IMR-90 (cell line): ENCODE measurements at regions not wholly inside any gene's neighbourhood (a gene's known extent, or its start where the extent isn't known, plus 50 kb on each side); places are given as distances from the start of the nearest gene placed in this dataset.

Experiments used
- ATAC-seq: fragments of 200-7000 bp; cut with Tn5 transposase; 2 replicates; pipeline ENCODE4 v1.9.1; 2020; ENCODE audit warnings: low read depth, mild to moderate bottlenecking, moderate library complexity
- BruUV-seq: library from RNA; stranded (reverse); fragments of 400-500 nt; replicated peaks from 2 replicates; lab custom pipeline; 2021; lab: Mats Ljungman, UMichigan
- CTCF ChIA-PET: fragments of 300-600 bp; formaldehyde crosslinking; extraction: SDS; loops from one replicate; lab custom pipeline; 2021; ENCODE audit warnings: antibody characterized with exemption; lab: Yijun Ruan, JAX
- POLR2A ChIA-PET: fragments of 300-600 bp; sonication (Branson Sonifier 250); formaldehyde crosslinking; loops from one replicate; lab custom pipeline; 2022; ENCODE audit warnings: antibody characterized with exemption; ENCODE audit not compliant: unreplicated experiment; lab: Charles Lee
- DNase-seq: peaks from one replicate; pipeline ENCODE4 v3.0.0; 2013
- H2AFZ ChIP-seq: replicated peaks from 2 replicates; pipeline ENCODE3; 2013; ENCODE audit warnings: low read length, mild to moderate bottlenecking; ENCODE audit not compliant: poor library complexity
- H2AK5ac ChIP-seq: 2 replicates; pipeline ENCODE4 v1.6.1; 2013; ENCODE audit warnings: low read depth, low read length, inconsistent platforms
- H2AK9ac ChIP-seq: replicated peaks from 2 replicates; pipeline ENCODE3; 2013; ENCODE audit warnings: mild to moderate bottlenecking, low read depth, low read length, moderate library complexity; ENCODE audit not compliant: poor library complexity
- H2BK120ac ChIP-seq: 2 replicates; pipeline ENCODE4 v1.6.1; 2013; ENCODE audit warnings: low read depth, low read length, inconsistent platforms
- H2BK15ac ChIP-seq: 3 replicates; pipeline ENCODE4 v1.6.1; 2013; ENCODE audit warnings: low read depth, low read length, inconsistent platforms
- H2BK20ac ChIP-seq: 2 replicates; pipeline ENCODE4 v1.6.1; 2013; ENCODE audit warnings: low read depth, mild to moderate bottlenecking, inconsistent platforms, low read length, moderate library complexity
- H2BK5ac ChIP-seq: 2 replicates; pipeline ENCODE4 v1.6.1; 2013; ENCODE audit warnings: mild to moderate bottlenecking, low read depth, low read length, inconsistent platforms; ENCODE audit not compliant: poor library complexity, severe bottlenecking
- H3K14ac ChIP-seq: replicated peaks from 2 replicates; pipeline ENCODE4 v1.6.1; 2013; ENCODE audit warnings: low read depth, low read length, inconsistent platforms
- H3K18ac ChIP-seq: 2 replicates; pipeline ENCODE4 v1.6.1; 2013; ENCODE audit warnings: low read depth, low read length, control low read depth
- H3K23ac ChIP-seq: 2 replicates; pipeline ENCODE4 v1.6.1; 2013; ENCODE audit warnings: low read depth, low read length, inconsistent platforms
- H3K27ac ChIP-seq: 2 replicates; pipeline ENCODE4 v1.5.1; 2013; ENCODE audit warnings: mild to moderate bottlenecking, control low read depth, low read length; ENCODE audit not compliant: insufficient read depth
- H3K27me3 ChIP-seq: 2 replicates; pipeline ENCODE4 v1.6.1; 2013; ENCODE audit warnings: low read length; ENCODE audit not compliant: control insufficient read depth, insufficient read depth
- H3K36me3 ChIP-seq: 2 replicates; pipeline ENCODE4 v1.6.1; 2013; ENCODE audit warnings: low read length, mixed read lengths; ENCODE audit not compliant: control insufficient read depth, insufficient read depth
- H3K4ac ChIP-seq: 2 replicates; pipeline ENCODE4 v1.6.1; 2013; ENCODE audit warnings: low read depth, low read length, inconsistent platforms
- H3K4me1 ChIP-seq: 2 replicates; pipeline ENCODE4 v1.6.1; 2013; ENCODE audit warnings: low read length, mixed read lengths; ENCODE audit not compliant: control insufficient read depth, insufficient read depth
- H3K4me2 ChIP-seq: 2 replicates; pipeline ENCODE4 v1.6.1; 2013; ENCODE audit warnings: low read depth, mild to moderate bottlenecking, control low read depth, low read length, moderate library complexity
- H3K4me3 ChIP-seq: 2 replicates; pipeline ENCODE4 v1.5.1; 2013; ENCODE audit warnings: low read depth, mild to moderate bottlenecking, control low read depth, low read length, moderate library complexity; ENCODE audit not compliant: insufficient read depth
- H3K56ac ChIP-seq: 2 replicates; pipeline ENCODE4 v1.6.1; 2013; ENCODE audit warnings: low read length, inconsistent platforms; ENCODE audit not compliant: insufficient read depth; ENCODE audit errors: extremely low read depth
- H3K79me1 ChIP-seq, 2 experiments: 2 replicates each; pipeline ENCODE4 v1.6.1; 2013; ENCODE audit warnings: low read length in 2 of 2, inconsistent platforms in 1 of 2, low read depth in 1 of 2
- H3K9ac ChIP-seq: 2 replicates; pipeline ENCODE4 v1.6.1; 2013; ENCODE audit warnings: low read depth, low read length, control low read depth
- H3K9me1 ChIP-seq: 2 replicates; pipeline ENCODE4 v1.6.1; 2013; ENCODE audit warnings: low read length, inconsistent platforms; ENCODE audit not compliant: insufficient read depth
- H3K9me3 ChIP-seq: 2 replicates; pipeline ENCODE4 v1.6.1; 2013; ENCODE audit warnings: low read length; ENCODE audit not compliant: control insufficient read depth, insufficient read depth
- H4K20me1 ChIP-seq: 2 replicates; pipeline ENCODE4 v1.6.1; 2013; ENCODE audit warnings: low read length, inconsistent platforms; ENCODE audit not compliant: insufficient read depth
- H4K5ac ChIP-seq: 2 replicates; pipeline ENCODE4 v1.6.1; 2013; ENCODE audit warnings: mild to moderate bottlenecking, low read depth, low read length, control low read depth
- H4K8ac ChIP-seq, 2 experiments: 2 replicates each; pipeline ENCODE4 v1.6.1; 2013; ENCODE audit warnings: low read depth in 2 of 2, low read length in 2 of 2, control low read depth in 1 of 2, inconsistent platforms in 1 of 2
- H4K91ac ChIP-seq: 2 replicates; pipeline ENCODE4 v1.6.1; 2013; ENCODE audit warnings: low read depth, low read length, inconsistent platforms; ENCODE audit not compliant: insufficient read depth
- dilution Hi-C: fragments of 300-500 bp; cut with HindIII; formaldehyde crosslinking; loops from one replicate; pipeline ENCODE4 v1.14.3; 2018; ENCODE audit warnings: low sequenced_read_pairs; ENCODE audit not compliant: unreplicated experiment
- in situ Hi-C: fragments of 300-500 bp; cut with MboI; formaldehyde crosslinking; loops from 3 replicates; pipeline ENCODE4 v1.14.3; 2019; ENCODE audit warnings: low sequenced_read_pairs, inconsistent platforms, mixed read lengths
- intact Hi-C: fragments of 100-400 bp; cut with micrococcal nuclease; formaldehyde crosslinking; loops from 2 replicates; pipeline ENCODE4 v1.10.0; 2022
- TF ChIP-seq, protein P1 (sequence below): fragments of 150-350 bp; IDR thresholded peaks from 2 replicates; pipeline ENCODE4 v1.6.1; 2017; ENCODE audit warnings: mild to moderate bottlenecking, antibody characterized with exemption, low read length, low read depth

DNA sequence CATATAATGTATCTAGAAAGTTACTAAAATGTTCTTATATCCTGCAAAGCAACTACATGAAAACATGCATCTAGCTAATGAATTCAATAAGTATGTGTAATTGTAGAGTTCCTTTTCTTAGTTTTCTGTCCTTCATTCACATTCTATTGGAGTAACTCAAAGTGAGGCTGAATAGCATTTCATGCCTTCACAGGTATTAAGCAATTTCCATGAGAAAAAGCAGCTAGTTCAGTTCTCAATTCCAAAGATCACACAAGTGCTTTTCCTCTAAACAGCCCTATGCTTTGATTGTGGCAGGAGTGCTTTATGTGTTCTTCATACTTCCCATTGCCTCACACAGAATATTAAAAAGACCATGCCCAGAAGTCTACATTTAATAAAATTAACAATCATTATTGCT lies 274.9 kb downstream of the RFPL4B start:
- Histone ChIP-seq H3K9me3 (no peaks in the 10 kb centered on the region), H4K91ac (no peak overlapping the region), H3K4ac (no peak overlapping the region), H3K9ac (no peak overlapping the region), H3K9me1 (0 out of 2 replicates have a peak, but pooled peaks cover 3% of the 10 kb centered on the region), H2BK5ac (no peak overlapping the region), H2BK120ac (no peak overlapping the region), H2AFZ (no peak overlapping the region), H3K79me1 (no peaks in the 10 kb centered on the region), H3K4me1 (peaks cover 3% of the 10 kb centered on the region; the same call in 1 of the 2 replicates), H3K14ac (no peak overlapping the region), H4K20me1 (no peaks in the 10 kb centered on the region), H3K27me3 (no peaks in the 10 kb centered on the region), H2AK9ac (no peak overlapping the region), H2BK15ac (no peak overlapping the region), H4K5ac (no peak overlapping the region), H3K27ac (no peak overlapping the region), H3K36me3 (no peaks in the 10 kb centered on the region), H3K23ac (no peak overlapping the region), H3K4me3 (no peak overlapping the region), H4K8ac (no peak overlapping the region), H2BK20ac (no peak overlapping the region), H3K4me2 (no peak overlapping the region), H3K56ac (no peak overlapping the region), H3K18ac (no peak overlapping the region), H2AK5ac (no peak overlapping the region)
- ATAC-seq, result no peak
- no peak for DNase-seq
- BruUV-seq, result no TSS peak
- in situ Hi-C loops, result no loop called here
- CTCF ChIA-PET, result no interaction called here
- intact Hi-C loops, result no loop called here
- POLR2A ChIA-PET, result no interaction called here
- dilution Hi-C loops, result no loop called here
- TF ChIP-seq, protein P1, sequence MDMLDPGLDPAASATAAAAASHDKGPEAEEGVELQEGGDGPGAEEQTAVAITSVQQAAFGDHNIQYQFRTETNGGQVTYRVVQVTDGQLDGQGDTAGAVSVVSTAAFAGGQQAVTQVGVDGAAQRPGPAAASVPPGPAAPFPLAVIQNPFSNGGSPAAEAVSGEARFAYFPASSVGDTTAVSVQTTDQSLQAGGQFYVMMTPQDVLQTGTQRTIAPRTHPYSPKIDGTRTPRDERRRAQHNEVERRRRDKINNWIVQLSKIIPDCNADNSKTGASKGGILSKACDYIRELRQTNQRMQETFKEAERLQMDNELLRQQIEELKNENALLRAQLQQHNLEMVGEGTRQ, result no peak
